HL-60 (cell line): ENCODE measurements at regions not wholly inside any gene's neighbourhood (a gene's known extent, or its start where the extent isn't known, plus 50 kb on each side); places are given as distances from the start of the nearest gene placed in this dataset.

ENCODE experiments used
- DNase-seq, 2 experiments: peaks; one replicate each; pipeline ENCODE4 v3.0.0-alpha.2; 2010 to 2020; ENCODE audit warnings: low read depth in 1 of 2, low spot score in 1 of 2
- H3K27ac ChIP-seq: fragments of 250-450 bp; sonication (Bioruptor Pico); replicated peaks from 2 replicates; pipeline ENCODE4 v1.5.1; 2020; ENCODE audit warnings: mild to moderate bottlenecking, moderate library complexity
- H3K27me3 ChIP-seq: fragments of 250-450 bp; sonication (Bioruptor Pico); 2 replicates; pipeline ENCODE4 v1.5.1; 2021; ENCODE audit warnings: mild to moderate bottlenecking, moderate library complexity; ENCODE audit not compliant: insufficient read depth, poor library complexity, severe bottlenecking
- H3K4me3 ChIP-seq: replicated peaks from 2 replicates; pipeline ENCODE4 v1.5.1; 2011; ENCODE audit warnings: mild to moderate bottlenecking, control low read depth, low read length; ENCODE audit not compliant: insufficient read depth
- CTCF ChIP-seq: IDR thresholded peaks from one replicate; pipeline ENCODE4 v1.5.1; 2011; ENCODE audit warnings: low read length, control low read depth, inconsistent platforms; ENCODE audit not compliant: insufficient read depth
- GABPA ChIP-seq: IDR thresholded peaks from 2 replicates; pipeline ENCODE4 v1.6.1; 2012; ENCODE audit warnings: low read depth
- POLR2AphosphoS5 ChIP-seq: IDR thresholded peaks from 2 replicates; pipeline ENCODE4 v1.6.1; 2012; ENCODE audit warnings: low read depth
- REST ChIP-seq: IDR thresholded peaks from 2 replicates; pipeline ENCODE4 v1.6.1; 2012; ENCODE audit warnings: low read depth; ENCODE audit not compliant: insufficient replicate concordance
- SPI1 ChIP-seq: IDR thresholded peaks from 2 replicates; pipeline ENCODE4 v1.6.1; 2012; ENCODE audit warnings: low read depth, mild to moderate bottlenecking, borderline replicate concordance

- no peak overlapping the region for H3K27ac ChIP-seq
- no peaks in the 10 kb centered on the region for H3K27me3 ChIP-seq
- H3K4me3 ChIP-seq, result no peak overlapping the region
- TF ChIP-seq CTCF, result no peak
- TF ChIP-seq GABPA, result no peak
- TF ChIP-seq REST, result no peak
- no peak for TF ChIP-seq POLR2AphosphoS5
- TF ChIP-seq SPI1, result no peak
- DNase-seq, result no peak
Observed at GRCh38 chr7:96636342-96636860, 73.2 kb downstream of the SEM1 start.

GRCh38 chr7:96629884-96630283 is 79.8 kb downstream of the SEM1 start:
- Histone ChIP-seq H3K27me3 (peaks cover 18% of the 10 kb centered on the region), H3K4me3 (no peak overlapping the region), H3K27ac (no peak overlapping the region)
- no peak for DNase-seq
- TF ChIP-seq CTCF, result no peak
- TF ChIP-seq SPI1, result no peak
- TF ChIP-seq REST, result no peak
- no peak for TF ChIP-seq GABPA
- TF ChIP-seq POLR2AphosphoS5, result no peak

DNA sequence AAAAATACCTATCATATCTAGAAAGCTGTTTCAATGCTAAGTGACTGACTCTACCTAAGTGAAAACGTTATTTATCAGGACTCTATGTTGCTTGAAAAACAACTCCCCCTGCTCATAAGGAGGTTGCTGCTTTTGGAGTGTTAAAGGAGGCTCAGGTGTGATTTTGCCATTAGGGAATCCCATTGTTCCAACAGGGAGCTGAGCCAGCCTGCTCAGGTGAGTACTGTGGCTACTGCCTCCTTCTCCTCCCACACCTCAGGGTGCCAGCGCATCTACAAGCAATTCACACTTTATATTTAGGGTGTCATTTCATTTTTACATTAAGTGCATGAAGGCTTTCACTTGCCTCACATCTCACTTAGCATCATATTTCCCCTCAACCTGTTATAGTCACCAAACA is 84.7 kb downstream of the SEM1 start:
- H3K27me3 ChIP-seq, result peaks cover 18% of the 10 kb centered on the region
- H3K27ac ChIP-seq, result no peak overlapping the region
- H3K4me3 ChIP-seq, result no peak overlapping the region
- TF ChIP-seq POLR2AphosphoS5 (no peak), REST (no peak), GABPA (no peak), CTCF (no peak), SPI1 (no peak)
- DNase-seq, result no peak
